Superior temporal gyrus (tissue), 1 donor: ENCODE measurements at regions not wholly inside any gene's neighbourhood (a gene's known extent, or its start where the extent isn't known, plus 50 kb on each side); places are given as distances from the start of the nearest gene placed in this dataset.

Source experiments
- DNase-seq: peaks from one replicate; pipeline ENCODE4 v3.0.0-alpha.2; 2016; ENCODE audit errors: extremely low spot score

DNA sequence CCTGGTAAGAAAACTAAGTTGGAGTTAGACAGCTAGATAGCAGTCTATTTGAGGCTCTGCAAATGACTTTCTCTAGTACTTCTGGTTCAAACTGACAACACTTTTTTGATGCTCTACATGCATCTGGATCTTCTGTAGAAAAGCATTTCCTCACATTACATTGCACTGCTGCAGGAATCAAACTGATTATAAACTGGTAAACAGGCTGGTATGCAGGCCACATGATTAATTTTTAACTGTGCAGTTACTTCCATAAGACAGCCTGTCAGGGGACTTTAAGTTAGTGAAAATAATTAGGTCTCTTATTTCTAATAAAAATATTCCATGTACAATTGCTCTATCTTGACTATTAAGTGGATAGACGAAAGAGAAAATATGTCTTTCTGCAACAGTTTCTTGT is 550.0 kb upstream of the ALCAM start:
- DNase-seq = no peak

GRCh38 chr3:104819333-104819732 is 547.4 kb upstream of the ALCAM start:
- DNase-seq = no peak

DNA sequence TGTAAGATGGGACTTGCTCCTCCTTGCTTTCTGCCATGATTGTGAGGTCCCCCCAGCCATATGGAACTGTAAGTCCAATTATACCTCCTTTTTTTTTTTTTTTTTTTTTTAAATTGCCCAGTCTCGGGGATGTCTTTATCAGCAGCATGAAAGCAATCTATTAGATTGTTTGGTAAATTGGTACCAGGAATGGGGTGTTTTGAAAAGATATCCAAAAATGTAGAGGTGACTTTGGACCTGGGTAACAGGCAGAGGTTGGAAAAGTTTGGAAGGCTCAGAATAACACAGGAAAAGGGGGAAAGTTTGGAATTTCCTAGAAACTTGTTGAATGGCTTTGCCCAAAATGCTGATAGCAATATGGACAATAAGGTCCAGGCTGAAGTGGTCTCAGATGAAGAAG is 545.8 kb upstream of the ALCAM start:
- no peak for DNase-seq

DNA sequence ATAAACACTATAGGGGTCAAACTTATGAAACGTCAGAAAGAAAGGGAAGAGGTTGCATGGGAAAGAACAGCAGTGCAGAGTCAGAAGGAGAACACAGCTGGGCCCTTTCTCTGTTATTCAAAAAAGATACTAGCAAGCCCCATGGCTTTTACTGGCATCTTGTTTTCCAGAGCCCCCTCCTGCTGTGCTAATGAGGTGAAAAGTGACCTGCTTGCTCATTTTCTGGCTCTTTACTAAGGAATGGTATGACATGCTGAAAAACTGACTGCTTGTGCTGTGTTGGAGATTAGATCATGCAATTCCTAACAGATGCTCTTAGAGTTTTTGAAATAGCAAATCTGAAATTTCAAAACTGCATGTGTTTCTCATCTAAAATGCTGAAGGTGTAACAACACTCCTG is 541.6 kb upstream of the ALCAM start:
- no peak for DNase-seq

DNA sequence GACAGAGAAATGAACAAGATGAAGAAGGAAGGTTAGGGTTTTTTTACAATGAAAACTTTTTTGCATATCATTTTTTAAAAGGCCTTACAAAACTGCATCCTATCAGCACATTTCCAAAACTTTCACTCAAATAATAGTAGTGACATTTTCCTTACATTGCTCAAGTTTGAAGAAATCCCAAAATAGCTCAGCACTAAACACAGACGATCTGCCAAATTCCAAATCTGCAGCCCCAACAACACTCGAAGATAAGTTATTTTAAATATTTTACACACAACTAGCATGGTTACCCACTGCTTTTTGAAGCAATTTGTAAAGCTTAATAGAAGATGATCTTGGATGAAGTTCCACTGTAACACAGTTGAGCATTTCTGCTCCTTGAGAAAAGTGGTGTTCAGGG is 535.6 kb upstream of the ALCAM start:
- DNase-seq = no peak

DNA sequence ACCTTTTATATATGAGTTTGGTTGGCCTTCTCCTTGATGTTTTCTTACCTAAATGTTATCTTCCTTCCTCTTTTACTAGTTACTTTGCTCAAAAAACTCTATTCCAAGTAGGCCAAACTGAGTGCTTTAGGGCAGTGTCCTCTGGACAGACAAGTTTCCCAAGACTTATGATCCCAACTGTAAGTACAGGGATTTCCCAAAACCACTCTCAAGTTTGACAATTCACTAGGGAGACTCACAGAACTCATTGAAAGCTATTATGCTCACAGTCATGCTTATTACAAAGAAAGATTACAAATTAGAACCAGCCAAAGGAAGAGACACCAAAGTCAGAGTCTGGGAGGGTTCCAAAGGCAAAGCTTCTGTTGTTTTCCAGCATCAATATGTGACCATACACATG is 534.2 kb upstream of the ALCAM start:
- no peak for DNase-seq

DNA sequence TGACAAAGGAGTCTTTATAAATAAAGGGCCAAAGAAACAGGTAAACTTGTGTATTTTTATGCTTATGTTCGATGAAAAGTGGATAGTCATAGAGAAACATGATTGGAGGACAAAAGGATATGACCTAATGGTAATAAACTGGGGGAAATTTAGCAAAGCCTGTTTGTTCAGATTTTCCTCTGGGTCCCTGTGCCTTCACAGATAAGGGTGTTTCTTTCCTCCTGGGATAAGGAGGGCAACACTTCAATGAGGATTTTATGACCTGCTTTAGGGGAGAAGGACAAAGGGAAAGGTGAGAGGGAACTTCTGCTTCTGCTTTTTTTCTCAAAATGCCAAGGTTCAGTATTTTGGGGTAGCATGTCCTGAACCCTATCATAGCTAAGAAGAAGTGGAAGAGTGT is 531.3 kb upstream of the ALCAM start:
- no peak for DNase-seq

DNA sequence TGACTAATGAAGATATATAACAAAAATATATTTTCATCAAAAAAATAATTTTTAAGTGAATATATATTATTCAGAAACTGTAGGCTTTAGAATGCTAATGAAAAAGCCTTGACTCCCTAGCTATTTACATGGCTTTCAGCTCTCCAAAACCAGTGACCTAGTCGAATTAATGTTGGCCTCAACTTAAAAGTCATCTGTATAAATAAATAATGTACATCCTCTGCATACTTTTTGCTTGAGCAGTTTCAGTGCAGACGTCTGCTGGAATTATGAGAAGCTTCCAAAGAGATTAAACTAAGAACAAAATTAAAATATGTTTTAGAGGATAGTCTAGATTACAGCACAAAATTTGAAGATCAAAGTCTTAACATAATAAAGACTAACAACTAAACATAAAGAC is 520.4 kb upstream of the ALCAM start:
- no peak for DNase-seq

DNA sequence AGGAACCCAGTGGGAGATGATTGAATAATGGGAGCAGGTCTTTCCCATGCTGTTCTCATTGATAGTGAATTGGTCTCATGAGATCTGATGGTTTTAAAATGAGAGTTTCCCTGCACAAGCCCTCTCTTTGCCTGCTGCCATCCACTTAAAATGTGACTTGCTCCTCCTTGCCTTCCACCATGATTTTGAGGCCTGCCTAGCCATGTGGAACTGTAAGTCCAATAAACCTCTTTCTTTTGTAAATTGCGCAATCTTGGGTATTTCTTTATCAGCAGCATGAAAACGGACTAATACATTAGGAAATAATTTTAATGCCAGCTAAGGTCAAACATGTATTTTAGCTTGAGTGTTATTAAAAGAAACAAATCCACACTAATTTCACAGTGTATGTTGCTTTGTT is 517.6 kb upstream of the ALCAM start:
- DNase-seq = no peak

GRCh38 chr3:104854468-104854867 is 512.2 kb upstream of the ALCAM start:
- DNase-seq = no peak

- DNase-seq = no peak
Measured at GRCh38 chr3:104855702-104856101, 511.0 kb upstream of the ALCAM start.

- DNase-seq = no peak
Measured at GRCh38 chr3:104856741-104857140, 510.0 kb upstream of the ALCAM start.

DNA sequence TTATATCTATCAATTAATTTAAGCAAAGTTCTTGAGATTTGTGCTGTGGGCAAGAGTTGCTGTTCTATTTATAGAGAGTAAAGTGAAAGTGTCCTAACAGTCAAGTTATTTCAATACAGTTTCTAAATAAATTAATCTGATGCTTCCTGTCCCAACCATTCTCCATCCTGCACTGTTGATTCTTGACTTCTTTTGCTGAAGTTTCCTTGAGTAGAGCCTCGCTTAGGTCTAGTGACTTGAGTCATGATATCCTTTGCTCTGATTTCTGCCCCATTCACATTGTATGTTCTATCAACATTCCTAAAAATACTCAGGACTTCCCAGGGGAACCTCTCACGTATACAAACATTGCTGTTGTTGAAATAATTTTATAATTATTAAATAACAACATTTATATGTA is 498.4 kb upstream of the ALCAM start:
- DNase-seq = no peak

DNA sequence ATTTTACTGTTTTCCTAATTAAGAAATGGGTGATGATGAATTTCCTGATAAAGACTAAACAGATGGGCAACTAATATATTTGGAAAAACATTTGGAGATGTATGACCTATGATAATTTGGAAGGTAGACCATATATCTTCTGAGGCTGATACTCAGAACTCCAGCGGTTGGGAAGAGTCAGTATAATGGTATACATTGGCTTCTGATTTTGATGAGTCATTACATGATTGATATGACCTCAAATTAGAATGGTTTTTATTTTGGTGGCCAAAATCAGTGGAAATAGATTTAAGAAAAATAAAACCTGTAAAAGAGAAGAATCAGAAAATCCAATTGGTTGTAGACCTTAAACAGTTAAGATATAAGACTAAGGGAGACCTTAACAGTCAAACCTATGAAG is 496.4 kb upstream of the ALCAM start:
- DNase-seq = no peak

- DNase-seq = no peak
Measured at GRCh38 chr3:104873331-104873730, 493.4 kb upstream of the ALCAM start.

DNA sequence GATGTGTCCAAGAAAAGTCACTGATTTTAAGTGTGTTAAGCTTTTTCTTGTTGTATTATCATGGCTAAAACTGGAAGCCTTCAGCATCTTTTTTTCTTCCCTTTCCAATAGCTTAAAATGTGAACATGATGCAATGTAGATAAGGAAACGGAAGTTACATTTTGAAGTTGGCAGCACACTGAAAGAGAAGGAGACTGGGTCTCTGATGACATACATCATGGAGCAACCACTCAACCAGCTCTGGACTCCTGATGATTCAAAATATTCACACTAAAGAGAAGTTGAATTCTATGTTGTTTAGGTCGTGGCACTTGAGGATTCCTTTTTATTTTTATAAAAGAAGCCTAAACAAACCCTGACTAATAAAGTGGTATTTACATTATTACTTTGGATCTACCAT is 488.3 kb upstream of the ALCAM start:
- no peak for DNase-seq

DNA sequence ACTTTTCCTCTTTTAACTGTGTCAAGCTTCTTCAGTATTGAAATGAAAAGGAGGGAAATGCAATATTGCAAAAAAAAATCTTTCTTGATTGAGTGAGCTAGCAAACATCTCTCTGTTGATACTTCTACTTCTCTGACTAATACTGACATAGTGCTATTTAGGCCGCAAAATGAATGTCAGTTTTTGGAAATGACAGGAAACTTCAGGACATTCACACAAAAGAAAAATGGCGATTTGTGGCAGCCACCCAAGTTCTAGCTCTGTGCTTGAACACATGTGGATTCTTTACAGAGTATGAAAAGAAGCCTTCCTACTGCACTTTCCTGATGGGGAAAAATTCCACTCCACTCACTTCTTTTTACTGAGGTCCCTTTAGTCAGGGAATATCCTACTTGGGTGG is 486.8 kb upstream of the ALCAM start:
- DNase-seq = no peak

GRCh38 chr3:104885214-104885814 is 481.4 kb upstream of the ALCAM start:
- DNase-seq = no peak

GRCh38 chr3:104886220-104886995 is 480.3 kb upstream of the ALCAM start:
- no peak for DNase-seq

DNA sequence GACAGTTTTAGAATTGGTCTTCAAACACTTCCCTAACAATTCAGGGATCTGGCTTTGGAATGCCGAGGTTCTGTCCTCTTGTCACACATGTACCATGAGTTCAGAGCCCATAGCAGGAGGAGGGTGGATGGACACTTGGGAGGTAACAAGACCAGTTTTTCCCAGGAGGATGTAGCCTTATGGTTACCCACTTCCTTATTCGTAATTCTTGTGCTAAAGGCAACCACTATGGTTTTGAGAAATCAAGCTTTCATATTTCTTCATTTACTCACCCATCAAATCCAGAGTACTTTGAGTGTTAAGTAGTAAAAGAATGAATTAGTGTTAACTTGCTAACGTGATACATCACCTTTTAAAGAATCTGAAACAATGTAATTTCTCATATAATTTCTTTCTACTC is 479.6 kb upstream of the ALCAM start:
- DNase-seq = no peak

DNA sequence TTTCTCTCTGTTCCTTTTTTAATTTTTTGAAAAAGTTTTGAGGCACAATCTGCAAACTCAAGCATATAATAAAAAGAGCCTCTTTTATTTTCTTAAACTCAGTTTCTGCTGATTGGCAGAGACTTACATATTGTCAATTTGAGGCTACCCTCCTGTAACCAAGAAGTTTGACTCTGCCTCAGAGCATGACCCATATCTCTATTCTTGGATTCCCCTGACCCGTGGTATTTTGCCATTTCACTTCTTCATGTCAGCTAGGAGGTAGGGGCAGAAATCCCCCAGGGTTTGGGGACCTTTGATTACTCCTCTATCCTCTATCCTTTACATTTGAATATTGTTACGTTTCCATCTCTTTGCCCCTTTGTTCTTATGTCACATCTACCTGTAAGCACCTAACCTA is 479.1 kb upstream of the ALCAM start:
- DNase-seq = no peak

- no peak for DNase-seq
Measured at GRCh38 chr3:104892044-104892443, 474.7 kb upstream of the ALCAM start.

DNA sequence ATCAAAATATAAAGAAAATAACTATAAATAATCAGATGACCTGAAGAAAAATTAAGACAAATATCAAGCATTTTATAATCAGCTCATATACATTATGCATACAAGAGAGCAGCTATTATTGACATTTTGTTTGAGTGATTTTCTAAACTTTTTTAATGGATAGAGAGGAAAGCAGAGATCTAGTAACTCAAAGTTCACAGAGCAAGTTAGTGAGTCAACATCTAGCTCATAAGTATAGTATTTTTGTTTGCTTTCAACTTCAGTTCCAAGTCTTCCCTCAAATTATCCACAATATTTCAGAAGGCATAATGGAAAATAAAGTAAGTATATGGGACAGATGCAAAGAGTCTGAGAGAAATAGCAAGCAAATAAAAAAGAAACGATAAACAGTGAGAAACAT is 470.1 kb upstream of the ALCAM start:
- no peak for DNase-seq

DNA sequence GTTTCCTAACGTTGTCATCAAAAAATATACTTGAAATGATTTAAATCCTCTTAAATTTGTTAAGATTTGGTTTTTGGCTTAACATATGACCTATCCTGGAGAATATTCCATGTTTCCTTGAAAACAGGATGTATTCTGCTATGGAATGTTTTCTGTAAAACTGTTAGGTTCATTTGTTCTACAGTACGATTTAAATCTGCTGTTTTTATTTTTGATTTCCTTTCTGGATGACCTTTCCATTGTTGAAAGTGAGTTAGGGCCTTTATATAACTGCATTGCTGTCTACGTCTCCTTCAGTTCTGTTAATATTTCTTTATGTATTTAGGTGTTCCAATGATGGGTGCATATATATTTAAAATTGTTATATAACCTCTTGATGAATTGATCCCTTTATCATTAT is 465.3 kb upstream of the ALCAM start:
- DNase-seq = no peak
